Left ventricle myocardium inferior (tissue), 1 donor: ENCODE measurements at regions not wholly inside any gene's neighbourhood (a gene's known extent, or its start where the extent isn't known, plus 50 kb on each side); places are given as distances from the start of the nearest gene placed in this dataset.
"Not testable (repeated sequence)": the region's sequence is repeated elsewhere in the genome, so short reads cannot be mapped to it uniquely, and the experiment has no call there.

Source experiments
- DNase-seq: peaks from one replicate; pipeline ENCODE4 v3.0.0-alpha.2; 2020
- H3K27ac ChIP-seq: fragments of 200-600 bp; replicated peaks from 2 replicates; pipeline ENCODE4 v1.8.0; 2021
- H3K27me3 ChIP-seq: fragments of 200-600 bp; 2 replicates; pipeline ENCODE4 v1.8.0; 2021; ENCODE audit warnings: low read depth
- H3K36me3 ChIP-seq: fragments of 200-600 bp; 2 replicates; pipeline ENCODE4 v1.8.0; 2021
- H3K4me1 ChIP-seq: fragments of 200-600 bp; 2 replicates; pipeline ENCODE4 v1.8.0; 2021
- H3K4me3 ChIP-seq: fragments of 200-600 bp; 2 replicates; pipeline ENCODE4 v1.8.0; 2021; ENCODE audit warnings: mild to moderate bottlenecking, moderate library complexity
- H3K9me3 ChIP-seq: fragments of 200-600 bp; replicated peaks from 2 replicates; pipeline ENCODE4 v1.8.0; 2021
- CTCF ChIP-seq: fragments of 200-600 bp; IDR thresholded peaks from 2 replicates; pipeline ENCODE4 v1.8.0; 2021; ENCODE audit warnings: antibody characterized with exemption, mild to moderate bottlenecking, borderline replicate concordance
- intact Hi-C: fragments of 100-400 bp; cut with micrococcal nuclease; formaldehyde crosslinking; loops from one replicate; pipeline ENCODE4 v1.11.0; 2022
- donor health status: DM: no; HTN: yes; CAD: no; lungs with severe emphysema.

DNA sequence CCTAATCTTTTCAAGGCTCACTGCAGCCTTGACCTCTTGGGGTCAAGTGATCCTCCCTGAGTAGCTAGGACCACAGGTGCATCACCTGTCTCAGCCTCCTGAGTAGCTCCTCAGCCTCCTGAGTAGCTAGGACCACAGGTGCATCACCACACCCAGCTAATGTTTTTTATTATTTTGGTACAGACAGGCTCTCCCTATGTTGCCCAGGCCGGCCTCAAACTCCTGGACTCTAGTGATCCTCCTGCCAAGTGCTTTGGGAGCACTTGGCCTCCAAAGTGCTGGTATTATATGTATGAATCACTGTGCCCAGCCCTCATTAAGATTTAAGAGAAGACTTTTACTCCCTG is 58.5 kb upstream of the S1PR1 start:
- H3K9me3 ChIP-seq, result no peaks in the 10 kb centered on the region
- no peak overlapping the region for H3K4me3 ChIP-seq
- no peaks in the 10 kb centered on the region for H3K36me3 ChIP-seq
- peaks cover 36% of the 10 kb centered on the region for H3K4me1 ChIP-seq
- no peaks in the 10 kb centered on the region for H3K27me3 ChIP-seq
- no peak for TF ChIP-seq CTCF
- no peak for DNase-seq
- peak overlapping the region; percentile 16 for H3K27ac ChIP-seq
- intact Hi-C loops, result no loop called here

DNA sequence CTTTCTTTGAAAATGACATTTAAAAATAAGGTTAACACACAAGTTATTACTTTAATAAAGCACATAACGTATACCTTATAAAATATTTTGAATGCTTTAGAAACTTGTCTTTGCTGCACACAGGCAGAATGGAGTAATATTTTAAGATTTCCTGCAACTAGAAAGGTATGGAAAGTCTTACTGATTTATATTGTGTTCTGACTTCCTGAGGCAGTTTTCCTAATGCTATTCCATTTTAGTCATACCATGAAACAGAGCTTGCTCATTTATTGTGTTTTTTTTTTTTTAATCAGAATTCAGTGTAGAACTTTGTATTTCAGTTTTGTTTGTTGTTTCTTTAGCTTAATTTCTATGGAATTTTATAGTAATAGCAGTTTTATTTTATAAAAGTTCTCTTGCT is 60.9 kb upstream of the S1PR1 start:
- Histone ChIP-seq H3K36me3 (no peaks in the 10 kb centered on the region), H3K27ac (peak overlapping the region; percentile 61), H3K4me1 (peaks cover 26% of the 10 kb centered on the region), H3K9me3 (no peaks in the 10 kb centered on the region), H3K27me3 (no peaks in the 10 kb centered on the region), H3K4me3 (no peak overlapping the region)
- DNase-seq, result no peak
- no peak for TF ChIP-seq CTCF
- intact Hi-C loops, result no loop called here

DNA sequence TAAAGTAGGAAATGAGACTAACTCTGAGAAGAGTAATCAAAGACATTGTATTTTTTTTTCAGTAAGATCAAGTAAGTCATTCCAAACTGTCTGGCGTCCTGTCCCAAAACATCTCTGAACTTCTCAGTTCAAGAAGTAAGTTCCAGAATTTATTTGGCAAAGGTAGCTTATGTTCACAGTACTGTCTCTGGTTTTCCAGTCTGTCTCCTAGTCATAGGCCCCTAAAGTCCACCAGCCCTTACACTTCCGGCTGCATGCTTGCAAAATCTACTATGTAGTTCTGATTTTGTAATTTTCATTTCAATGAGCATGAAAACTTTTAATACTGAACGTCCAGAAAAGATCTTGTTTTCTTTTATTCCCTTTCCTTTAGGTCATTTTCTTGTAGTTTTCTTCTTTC is 61.4 kb upstream of the S1PR1 start:
- DNase-seq, result no peak
- Histone ChIP-seq H3K4me3 (no peak overlapping the region), H3K4me1 (peaks cover 26% of the 10 kb centered on the region), H3K27ac (peak overlapping the region; percentile 61), H3K27me3 (no peaks in the 10 kb centered on the region), H3K36me3 (no peaks in the 10 kb centered on the region), H3K9me3 (no peaks in the 10 kb centered on the region)
- no peak for TF ChIP-seq CTCF
- intact Hi-C loops, result no loop called here

- DNase-seq, result no peak
- no peaks in the 10 kb centered on the region for H3K36me3 ChIP-seq
- peak overlapping the region; percentile 61 for H3K27ac ChIP-seq
- H3K4me3 ChIP-seq, result no peak overlapping the region
- peaks cover 26% of the 10 kb centered on the region for H3K4me1 ChIP-seq
- H3K27me3 ChIP-seq, result no peaks in the 10 kb centered on the region
- H3K9me3 ChIP-seq, result no peaks in the 10 kb centered on the region
- no peak for TF ChIP-seq CTCF
- intact Hi-C loops, result no loop called here
Observed at GRCh38 chr1:101174722-101175121, 62.1 kb upstream of the S1PR1 start.

- H3K27me3 ChIP-seq, H3K9me3 ChIP-seq, DNase-seq, intact Hi-C loops, H3K27ac ChIP-seq, H3K4me3 ChIP-seq, H3K36me3 ChIP-seq: not testable (repeated sequence)
- peaks cover 23% of the 10 kb centered on the region for H3K4me1 ChIP-seq
Observed at GRCh38 chr1:101174298-101174697, 62.5 kb upstream of the S1PR1 start.

- Histone ChIP-seq H3K27ac (no peak overlapping the region), H3K27me3 (no peaks in the 10 kb centered on the region), H3K4me3 (no peak overlapping the region), H3K36me3 (no peaks in the 10 kb centered on the region), H3K4me1 (peaks cover 15% of the 10 kb centered on the region), H3K9me3 (no peaks in the 10 kb centered on the region)
- intact Hi-C loops, result no loop called here
- no peak for DNase-seq
- no peak for TF ChIP-seq CTCF
Observed at GRCh38 chr1:101170506-101171050, 66.2 kb upstream of the S1PR1 start.
